Ishikawa (cell line): ENCODE measurements at regions not wholly inside any gene's neighbourhood (a gene's known extent, or its start where the extent isn't known, plus 50 kb on each side); places are given as distances from the start of the nearest gene placed in this dataset.

ENCODE experiments used
- CEBPB ChIP-seq: IDR thresholded peaks from 2 replicates; pipeline ENCODE4 v1.6.1; 2012
- CREB1 ChIP-seq: IDR thresholded peaks from 2 replicates; pipeline ENCODE4 v1.6.1; 2012; ENCODE audit warnings: low read depth
- EGR1 ChIP-seq: IDR thresholded peaks from 2 replicates; pipeline ENCODE4 v1.6.1; 2012
- EP300 ChIP-seq: IDR thresholded peaks from 2 replicates; pipeline ENCODE4 v1.6.1; 2012; ENCODE audit warnings: borderline replicate concordance
- MAX ChIP-seq: IDR thresholded peaks from 2 replicates; pipeline ENCODE4 v1.6.1; 2012
- NFIC ChIP-seq: IDR thresholded peaks from 2 replicates; pipeline ENCODE4 v1.6.1; 2012
- RAD21 ChIP-seq: IDR thresholded peaks from 2 replicates; pipeline ENCODE4 v1.6.1; 2012; ENCODE audit warnings: low read depth
- REST ChIP-seq: IDR thresholded peaks from 2 replicates; pipeline ENCODE4 v1.6.1; 2012; ENCODE audit warnings: low read depth, mild to moderate bottlenecking
- TAF1 ChIP-seq: IDR thresholded peaks from 2 replicates; pipeline ENCODE4 v1.6.1; 2012; ENCODE audit warnings: low read depth, mild to moderate bottlenecking
- TCF12 ChIP-seq: IDR thresholded peaks from 2 replicates; pipeline ENCODE4 v1.6.1; 2012; ENCODE audit warnings: low read depth
- USF1 ChIP-seq: IDR thresholded peaks from 2 replicates; pipeline ENCODE4 v1.6.1; 2012
- YY1 ChIP-seq: IDR thresholded peaks from 2 replicates; pipeline ENCODE4 v1.6.1; 2012; ENCODE audit warnings: low read depth
- ZBTB7A ChIP-seq: IDR thresholded peaks from 2 replicates; pipeline ENCODE4 v1.6.1; 2012; ENCODE audit warnings: low read depth

- TF ChIP-seq YY1: no peak
- TF ChIP-seq REST: no peak
- TF ChIP-seq EGR1: no peak
- TF ChIP-seq NFIC: no peak
- TF ChIP-seq CEBPB: no peak
- no peak for TF ChIP-seq EP300
- TF ChIP-seq ZBTB7A: no peak
- TF ChIP-seq TAF1: no peak
- no peak for TF ChIP-seq TCF12
- no peak for TF ChIP-seq CREB1
- TF ChIP-seq MAX: no peak
- no peak for TF ChIP-seq RAD21
- no peak for TF ChIP-seq USF1
Observed at GRCh38 chr10:128472196-128472595, 346.0 kb upstream of the MKI67 start.
